ENCODE measurements at regions not wholly inside any gene's neighbourhood (a gene's known extent, or its start where the extent isn't known, plus 50 kb on each side); places are given as distances from the start of the nearest gene placed in this dataset.
"Not testable (repeated sequence)": the region's sequence is repeated elsewhere in the genome, so short reads cannot be mapped to it uniquely, and the experiment has no call there.

- DNase-seq (ENCODE audit: low read depth): not testable (repeated sequence)
Observed at GRCh38 chr7:113600428-113600827, 318.4 kb downstream of the PPP1R3A start.

- not testable (repeated sequence) for DNase-seq (ENCODE audit: low read depth)
Observed at GRCh38 chr7:113593455-113593854, 325.4 kb downstream of the PPP1R3A start.

DNA sequence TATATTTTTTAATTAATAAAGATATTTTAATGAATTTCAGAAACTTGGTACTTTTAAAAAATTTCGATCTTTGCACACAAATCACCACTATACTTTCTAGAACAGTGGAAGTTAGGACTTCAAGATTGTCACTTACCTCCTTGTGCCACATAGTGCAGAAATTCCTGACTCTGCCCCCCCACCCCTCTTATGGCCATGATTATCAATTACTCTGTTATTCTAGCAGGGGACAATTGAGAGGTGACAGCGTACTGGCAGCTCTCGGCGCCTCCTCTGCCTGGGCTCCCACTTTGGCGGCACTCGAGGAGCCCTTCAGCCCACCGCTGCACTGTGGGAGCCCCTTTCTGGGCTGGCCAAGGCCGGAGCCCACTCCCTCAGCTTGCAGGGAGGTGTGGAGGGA, 325.9 kb downstream of the PPP1R3A start:
- DNase-seq (ENCODE audit: low read depth): not testable (repeated sequence)

DNA sequence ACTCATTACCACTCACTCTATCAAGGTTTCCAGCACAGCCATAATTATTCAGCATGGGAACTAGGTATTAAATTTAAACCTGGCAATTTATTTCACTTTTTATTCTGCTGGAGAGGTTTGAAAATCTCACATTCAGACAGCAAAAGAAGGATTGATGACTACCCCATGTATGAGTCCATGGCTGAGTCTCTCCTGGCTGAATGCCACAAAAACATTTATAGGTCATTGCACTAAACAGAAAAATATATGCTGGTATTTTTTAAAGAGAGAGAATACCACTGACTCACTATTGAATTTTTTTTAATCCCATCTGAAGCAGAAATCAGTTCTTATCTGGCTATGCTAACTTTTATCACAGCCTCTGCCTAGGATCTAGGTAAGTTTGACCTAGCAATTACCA, 336.3 kb downstream of the PPP1R3A start:
- DNase-seq (ENCODE audit: low read depth): no peak

- DNase-seq (ENCODE audit: low read depth): not testable (repeated sequence)
Observed at GRCh38 chr7:113563257-113563656, 355.6 kb downstream of the PPP1R3A start.

DNA sequence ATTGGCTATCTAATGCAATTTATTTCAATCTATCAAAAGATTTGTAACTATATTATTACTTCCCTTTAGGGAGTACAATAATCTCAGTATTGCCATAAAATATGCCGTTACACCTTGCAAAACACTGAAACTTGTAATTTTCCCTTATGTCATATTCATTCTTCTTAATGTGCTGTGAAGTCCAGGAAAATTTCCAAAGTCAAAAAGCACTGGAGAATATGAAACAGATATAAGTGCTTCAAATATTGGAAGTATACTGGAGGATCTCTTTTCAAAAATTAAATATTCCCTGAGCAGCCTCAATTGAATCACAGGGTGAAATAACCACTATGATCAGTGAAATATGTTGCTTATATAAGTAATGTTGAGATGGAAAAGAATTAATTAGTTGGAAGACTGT, 356.0 kb downstream of the PPP1R3A start:
- no peak for DNase-seq (ENCODE audit: low read depth)

GRCh38 chr7:113562242-113562641, 356.6 kb downstream of the PPP1R3A start:
- no peak for DNase-seq (ENCODE audit: low read depth)

GRCh38 chr7:113561446-113561845, 357.4 kb downstream of the PPP1R3A start:
- DNase-seq (ENCODE audit: low read depth): no peak

DNA sequence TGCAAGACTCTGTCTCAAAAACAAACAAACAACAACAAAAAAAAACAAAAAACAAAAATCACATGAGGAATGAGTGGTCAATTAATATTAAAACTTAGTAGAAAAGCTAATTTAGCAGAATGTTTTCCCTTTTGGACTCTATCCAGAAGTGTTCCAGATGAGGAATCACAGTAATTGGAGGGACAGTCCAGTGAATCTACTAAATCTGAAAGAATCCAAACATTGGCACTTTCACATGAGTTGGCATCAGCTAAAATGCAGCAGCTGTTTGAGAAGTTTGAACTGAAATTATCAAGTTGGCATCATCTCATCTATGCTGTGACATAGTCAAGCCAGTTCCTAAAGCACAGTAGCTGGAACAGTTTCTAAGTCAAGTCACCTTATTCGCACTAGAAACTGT, 367.8 kb downstream of the PPP1R3A start:
- DNase-seq (ENCODE audit: low read depth): no peak

GRCh38 chr7:113548561-113548960, 370.2 kb downstream of the PPP1R3A start:
- DNase-seq (ENCODE audit: low read depth): no peak

DNA sequence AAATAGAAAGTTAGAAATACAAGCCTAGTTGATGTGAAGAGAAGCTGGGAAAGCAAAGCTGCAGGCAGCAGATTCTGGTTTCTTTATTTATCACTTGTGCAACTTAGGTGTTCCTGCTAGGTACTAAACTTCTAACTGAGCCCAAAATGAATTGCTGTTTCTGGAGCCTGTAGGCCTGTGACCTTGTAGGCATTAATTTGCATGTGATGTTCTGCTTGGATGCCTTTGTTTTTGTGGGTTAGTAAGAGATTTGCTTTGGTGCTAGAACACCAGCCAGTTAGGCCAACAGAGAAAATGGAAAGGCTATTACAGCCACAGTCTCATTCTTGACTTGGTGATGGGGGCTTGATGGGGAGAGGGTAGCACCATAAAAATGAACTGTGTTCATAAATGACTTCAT, 370.7 kb downstream of the PPP1R3A start:
- DNase-seq (ENCODE audit: low read depth): no peak

- DNase-seq (ENCODE audit: low read depth): no peak
Observed at GRCh38 chr7:113521468-113521867, 397.3 kb downstream of the PPP1R3A start.

DNA sequence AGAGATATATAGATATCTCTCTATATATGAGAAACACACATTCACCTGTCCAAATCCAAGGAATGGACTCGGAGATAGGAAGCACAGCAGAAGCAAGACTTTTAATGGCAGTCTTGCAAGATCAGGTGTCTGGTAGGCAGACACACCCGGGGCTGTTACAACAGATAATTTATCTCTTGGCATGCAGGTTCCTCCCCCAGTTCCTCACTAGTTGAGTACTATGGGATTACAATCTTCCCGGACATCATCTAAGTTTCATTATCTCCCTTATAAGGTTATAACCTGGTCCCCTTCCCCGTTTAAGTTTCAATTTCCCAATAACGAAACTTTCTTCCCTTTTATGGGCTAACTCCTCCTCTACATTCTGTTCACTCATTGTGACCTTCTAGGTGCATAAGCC, 399.3 kb downstream of the PPP1R3A start:
- DNase-seq (ENCODE audit: low read depth): no peak

DNA sequence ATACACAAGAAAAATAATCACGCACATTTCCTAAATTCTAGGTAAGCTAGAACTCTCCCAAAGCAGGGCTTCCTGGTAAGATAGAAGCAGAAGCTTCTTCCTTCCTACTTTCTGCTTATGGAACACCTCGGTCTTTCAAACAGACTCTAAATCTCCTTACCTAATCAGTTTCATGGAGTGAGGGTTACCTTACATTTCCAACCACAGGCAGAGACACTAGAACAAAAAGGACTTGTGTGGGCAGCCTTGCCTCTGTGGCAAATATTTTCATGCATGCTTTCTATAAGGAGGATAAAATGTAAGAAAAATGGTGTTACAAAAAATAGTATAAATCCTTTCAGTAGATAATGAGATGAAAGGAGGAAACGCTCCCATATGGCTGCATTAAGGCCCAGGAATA, 386.3 kb upstream of the SMIM30 start:
- no peak for DNase-seq (ENCODE audit: low read depth)

DNA sequence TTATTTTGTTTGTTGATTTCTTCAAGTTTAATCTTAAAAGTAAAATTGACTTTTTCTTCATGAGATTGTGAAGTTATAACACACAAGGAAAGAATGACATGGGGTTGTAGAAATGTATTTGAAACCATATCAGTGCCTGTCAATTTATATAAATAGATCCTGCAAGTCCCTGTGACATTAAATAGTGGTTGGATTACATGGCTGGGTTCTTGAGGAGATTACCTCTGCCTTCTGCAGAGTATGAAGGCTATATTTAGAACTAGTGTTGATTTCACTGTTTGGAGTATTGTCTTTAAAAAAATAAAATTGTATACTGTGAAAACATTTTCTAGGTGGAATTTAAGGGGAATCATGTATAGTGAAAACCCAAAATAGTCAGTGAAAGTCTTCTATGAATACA, 385.8 kb upstream of the SMIM30 start:
- DNase-seq (ENCODE audit: low read depth): no peak

DNA sequence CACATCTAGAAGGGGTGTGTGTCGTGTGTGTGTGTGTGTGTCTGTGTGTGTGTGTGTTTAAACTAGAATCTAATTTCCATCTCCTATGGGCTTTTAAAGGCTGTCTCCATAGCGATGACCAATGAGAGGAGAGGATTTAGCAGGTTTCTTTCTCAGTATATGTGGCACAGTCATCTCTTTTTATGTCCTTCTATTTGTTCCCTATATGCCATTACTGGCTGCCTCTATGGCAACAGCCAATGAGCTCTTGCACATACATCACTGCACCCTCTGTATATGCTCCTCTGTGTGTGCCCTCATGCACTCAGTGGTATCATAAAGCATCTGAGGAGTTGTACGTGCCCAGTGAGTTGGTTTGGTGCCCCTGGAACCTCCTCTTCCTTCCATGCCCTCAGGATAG, 378.2 kb upstream of the SMIM30 start:
- not testable (repeated sequence) for DNase-seq (ENCODE audit: low read depth)

DNA sequence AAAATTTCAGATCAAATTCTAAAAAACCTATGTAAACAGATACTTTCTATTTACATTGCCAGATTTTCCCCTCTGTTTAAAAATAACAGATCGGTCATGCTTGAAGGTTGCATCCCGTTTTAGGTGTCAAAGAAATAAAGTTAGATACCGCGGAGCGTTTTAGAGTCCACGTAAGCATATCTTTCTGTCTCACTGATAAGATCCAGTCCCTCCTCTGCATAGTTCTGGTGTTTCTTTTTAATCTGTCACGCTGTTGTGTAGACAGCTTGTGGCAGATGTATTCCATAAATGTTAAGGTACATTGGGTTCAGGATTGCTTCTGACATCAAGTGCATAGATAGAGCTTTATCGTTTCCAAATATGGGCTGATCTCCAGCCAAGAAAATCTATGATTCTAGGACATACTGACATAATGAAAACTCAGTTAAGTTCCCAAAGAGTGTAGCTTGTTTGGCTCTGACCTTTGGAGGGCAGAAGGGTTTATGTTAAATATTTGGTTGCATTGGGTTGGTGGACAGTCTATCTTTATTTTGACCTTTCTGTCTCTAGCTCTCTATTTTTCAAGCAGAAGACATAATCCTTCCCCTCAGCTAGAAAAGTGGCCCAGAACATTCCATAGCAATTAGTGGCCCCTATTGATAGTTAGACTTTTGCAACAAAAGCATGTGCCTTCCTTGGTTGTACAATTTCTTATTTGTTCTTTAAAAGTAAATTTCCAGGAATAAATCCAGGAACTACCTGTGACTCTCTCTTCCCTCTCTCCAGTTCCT, 376.6 kb upstream of the SMIM30 start:
- not testable (repeated sequence) for DNase-seq (ENCODE audit: low read depth)

DNA sequence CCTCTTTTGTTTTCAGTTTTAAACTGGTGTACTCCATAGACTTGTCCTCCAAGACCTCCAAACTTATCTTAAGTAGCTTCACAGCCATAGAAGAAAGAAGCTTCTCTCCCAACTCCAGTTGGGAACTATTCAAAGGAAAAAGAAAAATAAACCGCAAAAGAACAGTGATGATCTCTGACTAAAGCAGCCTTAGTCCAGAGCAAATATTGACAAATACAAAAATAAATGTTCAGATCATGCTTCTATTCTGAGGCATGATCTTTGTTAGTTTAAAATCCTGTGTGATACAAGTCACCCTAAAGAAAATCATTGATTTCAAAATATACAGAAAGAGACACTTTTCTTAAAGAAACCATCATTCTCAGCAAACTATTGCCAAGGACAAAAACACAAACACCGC, 373.0 kb upstream of the SMIM30 start:
- DNase-seq (ENCODE audit: low read depth): no peak

DNA sequence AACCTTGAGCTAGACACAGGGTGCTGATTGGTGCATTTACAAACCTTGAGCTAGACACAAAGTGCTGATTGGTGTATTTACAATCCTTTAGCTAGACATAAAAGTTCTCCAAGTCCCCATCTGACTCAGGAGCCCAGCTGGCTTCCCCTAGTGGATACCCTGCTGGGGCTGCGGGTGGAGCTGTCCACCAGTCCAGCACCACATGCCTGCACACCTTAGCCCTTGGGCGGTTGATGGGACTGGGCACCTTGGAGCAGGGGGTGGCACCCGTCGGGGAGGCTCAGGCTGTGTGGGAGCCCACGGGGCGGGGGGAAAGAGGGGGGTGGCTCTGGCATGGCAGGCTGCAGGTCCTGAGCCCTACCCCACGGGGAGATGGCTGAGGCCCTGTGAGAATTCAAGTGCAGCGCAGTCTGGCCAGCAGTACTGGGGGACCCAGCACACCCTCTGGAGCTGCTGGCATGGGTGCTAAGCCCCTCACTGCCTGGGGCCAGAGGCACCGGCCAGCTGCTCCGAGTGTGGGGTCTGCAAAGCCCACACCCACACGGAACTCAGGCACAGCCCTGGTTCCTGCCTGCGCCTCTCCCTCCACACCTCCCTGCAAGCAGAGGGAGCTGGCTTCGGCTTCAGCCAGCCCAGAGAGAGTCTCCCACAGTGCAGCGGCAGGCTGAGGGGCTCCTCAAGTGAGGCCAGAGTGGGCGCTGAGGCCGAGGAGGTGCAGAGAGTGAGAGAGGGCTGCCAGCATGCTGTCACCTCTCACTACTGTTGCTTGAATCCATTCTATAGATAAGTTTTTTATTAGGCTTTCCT, 369.8 kb upstream of the SMIM30 start:
- DNase-seq (ENCODE audit: low read depth): no peak

- DNase-seq (ENCODE audit: low read depth): no peak
Observed at GRCh38 chr7:113486548-113486947, 368.2 kb upstream of the SMIM30 start.

DNA sequence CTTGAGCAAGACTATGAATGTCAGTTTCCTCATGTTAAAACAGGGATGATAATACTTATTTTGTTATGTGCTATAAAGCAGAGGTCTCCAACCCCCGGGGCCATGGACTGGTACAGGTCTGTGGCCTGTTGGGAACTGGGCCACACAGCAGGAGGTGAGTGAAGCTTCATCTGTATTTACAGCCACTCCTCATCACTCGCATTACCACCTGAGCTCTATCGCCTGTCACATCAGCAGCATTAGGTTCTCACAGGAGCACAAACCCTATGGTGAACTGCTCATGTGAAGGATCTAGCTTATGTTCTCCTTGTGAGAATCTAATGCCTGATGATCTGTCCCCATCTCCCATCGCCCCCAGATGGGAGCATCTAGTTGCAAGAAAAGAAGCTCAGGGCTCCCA, 365.3 kb upstream of the SMIM30 start:
- DNase-seq (ENCODE audit: low read depth): no peak

DNA sequence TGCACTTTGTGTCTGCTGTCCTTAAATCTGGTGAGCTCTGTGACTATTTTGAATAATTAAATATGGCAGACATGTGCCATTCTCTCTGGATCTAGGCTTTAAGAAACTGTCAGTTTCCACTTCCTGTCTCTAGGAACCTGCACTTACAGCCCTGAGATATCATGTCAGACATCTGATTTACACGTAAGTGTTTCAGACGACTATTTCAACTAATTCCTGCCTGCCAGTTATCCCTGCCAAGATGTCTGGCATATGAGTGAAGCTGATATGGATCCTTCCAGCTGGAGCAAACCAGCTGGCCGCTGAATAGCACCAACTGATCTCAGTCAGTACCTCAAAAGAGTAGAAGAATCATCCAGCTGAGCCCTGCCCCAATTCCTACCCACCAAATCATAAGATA, 362.2 kb upstream of the SMIM30 start:
- no peak for DNase-seq (ENCODE audit: low read depth)

- no peak for DNase-seq (ENCODE audit: low read depth)
Observed at GRCh38 chr7:113464096-113464855, 345.9 kb upstream of the SMIM30 start.
